ENCODE measurements at regions not wholly inside any gene's neighbourhood (a gene's known extent, or its start where the extent isn't known, plus 50 kb on each side); places are given as distances from the start of the nearest gene placed in this dataset.
A peak's percentile ranks its signal among the peaks of the same experiment; 100 is the strongest.
"Not testable (repeated sequence)": the region's sequence is repeated elsewhere in the genome, so short reads cannot be mapped to it uniquely, and the experiment has no call there.

DNA sequence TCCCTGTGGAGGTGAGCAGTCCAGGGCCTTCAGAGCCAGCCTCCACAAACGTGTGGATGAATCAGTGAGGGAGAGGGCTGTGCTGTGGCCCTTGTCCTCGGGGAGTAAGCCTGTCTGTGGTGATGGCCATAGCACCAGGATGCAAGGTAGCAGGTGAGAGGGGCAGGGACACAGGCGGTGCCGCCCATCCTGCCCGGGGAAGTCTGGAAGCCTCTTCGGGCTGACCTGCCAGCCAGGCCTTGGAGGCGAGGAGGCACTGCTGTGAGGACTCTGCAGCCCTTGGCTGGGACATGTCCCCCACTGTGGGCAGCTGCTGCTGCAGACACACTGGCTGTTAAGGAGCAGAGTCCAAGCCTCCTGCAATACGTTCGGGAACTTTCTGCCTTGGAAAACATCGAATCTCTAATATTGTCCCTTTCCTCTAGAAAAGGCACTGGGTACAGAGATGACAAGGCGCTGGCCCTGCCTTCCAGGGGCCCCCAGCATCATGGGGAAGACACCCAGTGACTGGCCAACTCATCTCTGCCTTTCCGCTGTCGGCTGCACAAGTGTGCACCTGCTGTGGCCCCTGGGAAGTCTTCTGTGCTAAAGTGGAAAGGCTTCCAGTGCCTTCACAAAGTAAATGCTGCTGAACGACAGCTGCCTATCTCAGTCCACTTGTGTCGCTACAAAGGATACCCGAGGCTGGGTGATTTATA lies 101.4 kb downstream of the ADRA2C start:
- peak; percentile 12 for DNase-seq

DNA sequence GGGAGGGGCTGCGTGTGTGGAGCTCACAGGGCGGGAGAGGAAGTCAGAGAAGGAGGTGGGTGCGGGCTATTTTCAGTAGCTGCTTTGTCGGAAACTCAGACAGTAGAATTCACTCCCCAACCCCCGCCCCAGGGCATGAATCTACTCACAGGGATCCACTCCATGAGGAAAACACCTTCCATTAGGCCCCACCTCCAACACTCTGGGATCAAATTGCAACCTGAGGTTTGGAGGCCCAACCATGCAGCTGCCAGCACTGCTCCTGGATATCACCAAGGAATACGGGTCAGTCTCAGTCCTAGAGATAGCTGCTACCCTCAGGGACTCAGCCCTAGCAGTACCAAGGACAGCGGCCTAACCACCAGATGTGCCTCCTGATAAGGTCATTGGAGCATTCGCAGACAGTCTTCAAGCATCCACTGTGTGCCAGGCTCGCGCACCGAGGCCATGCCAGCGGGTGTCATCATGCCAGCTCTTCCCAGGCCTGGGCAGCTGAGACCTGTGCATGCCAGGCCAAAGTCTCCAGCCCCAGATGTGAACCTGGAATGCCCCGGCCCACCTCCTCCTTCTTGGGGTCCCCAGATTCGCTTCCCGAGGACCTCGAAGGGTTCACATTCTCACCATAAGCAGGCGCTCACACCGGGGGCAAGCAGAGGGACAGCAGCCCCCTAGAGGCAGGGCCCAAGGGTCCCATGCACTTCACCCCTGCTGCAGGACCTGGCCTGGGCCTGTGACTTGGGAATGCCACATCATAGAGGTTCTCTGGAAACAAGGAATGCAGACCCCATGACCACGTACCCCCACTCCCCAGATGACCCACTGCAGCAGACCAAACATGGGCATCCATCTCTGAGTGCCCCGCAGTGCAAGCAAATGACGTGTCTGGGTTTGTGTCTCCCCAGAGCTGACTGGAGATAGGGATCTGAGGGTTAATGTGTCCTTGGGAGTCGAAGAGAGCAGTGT lies 102.3 kb downstream of the ADRA2C start:
- peak; percentile 7 for DNase-seq

DNA sequence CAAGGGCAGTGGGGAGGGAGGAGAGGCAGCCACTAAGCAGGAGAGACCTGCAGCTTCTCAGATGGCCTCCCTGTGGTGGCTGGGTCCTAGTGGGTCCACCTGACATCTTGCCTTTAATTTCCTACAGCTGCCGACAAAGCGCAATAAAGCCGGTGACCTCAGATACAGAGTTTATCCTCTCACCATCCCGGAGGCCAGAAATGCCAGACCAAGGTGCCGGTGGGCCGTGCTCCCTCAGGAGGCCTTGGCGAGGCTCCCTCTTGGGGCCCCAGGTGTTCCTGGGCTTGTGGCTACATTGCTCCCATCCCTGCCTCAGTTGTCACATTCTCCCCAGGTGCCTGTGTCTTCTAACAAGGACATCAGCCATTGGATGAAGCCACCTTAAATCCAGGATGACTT lies 103.0 kb downstream of the ADRA2C start:
- DNase-seq: peak; percentile 8

DNA sequence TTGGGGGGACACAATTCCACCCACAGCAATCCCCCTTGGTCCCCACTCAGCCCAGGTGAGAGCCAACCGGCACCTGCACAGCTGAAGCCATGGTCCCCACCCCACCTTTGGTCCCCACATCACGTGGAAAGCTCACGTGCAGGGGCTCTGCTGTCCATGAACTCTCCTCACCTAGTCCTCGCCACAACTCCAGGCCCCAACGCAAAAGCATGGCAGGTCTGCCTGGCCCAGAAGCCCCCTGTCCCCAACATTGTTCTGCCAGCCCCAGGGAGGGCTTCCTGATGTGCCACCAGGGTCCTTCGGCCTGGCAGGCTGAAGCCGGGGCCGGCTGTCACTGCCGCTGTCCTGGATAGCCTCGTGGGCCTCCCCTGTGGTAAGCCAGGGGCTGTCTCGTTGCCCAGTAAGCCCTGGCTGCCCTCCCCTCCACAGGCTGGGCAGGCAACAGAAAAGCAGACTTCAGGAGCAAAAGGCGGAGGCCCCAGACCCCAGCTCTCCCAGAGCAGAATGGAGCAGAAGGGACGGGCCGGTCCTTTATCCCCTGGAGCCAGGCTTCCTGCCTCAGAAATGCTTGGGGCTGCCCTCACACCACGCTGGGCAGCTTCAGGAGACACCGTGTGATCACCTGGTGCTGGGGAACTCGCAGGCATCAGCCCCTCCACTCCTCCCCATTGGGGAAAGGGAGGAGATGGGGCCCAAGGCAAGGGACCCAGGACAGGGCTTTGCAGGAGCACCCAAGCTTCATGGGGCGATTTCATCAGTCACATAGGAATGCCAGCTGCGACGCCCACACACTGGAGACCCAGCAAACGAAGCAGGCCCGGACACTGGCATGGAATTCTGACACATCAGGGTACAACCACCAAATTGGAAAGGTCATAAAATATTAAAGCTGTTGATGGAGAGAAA lies 103.7 kb downstream of the ADRA2C start:
- peak; percentile 14 for DNase-seq

DNA sequence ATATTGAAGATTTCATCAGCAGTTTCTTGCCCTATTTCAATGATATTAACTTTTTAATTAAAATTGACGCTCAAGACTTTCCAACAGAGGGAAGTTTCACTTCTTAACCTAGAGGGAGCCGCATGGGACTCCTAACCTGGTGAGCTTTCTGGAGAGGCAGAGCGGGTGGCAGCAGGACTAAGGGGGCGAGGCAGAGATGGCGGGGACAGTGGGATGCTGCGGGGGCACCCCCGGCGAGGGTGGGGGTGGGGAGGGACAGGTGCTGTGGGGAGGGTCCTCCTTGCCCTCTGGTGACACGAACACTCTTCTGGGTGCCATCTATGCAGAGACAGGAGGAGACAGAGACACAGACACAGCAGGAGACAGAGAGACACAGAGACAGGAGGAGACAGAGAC lies 104.4 kb downstream of the ADRA2C start:
- DNase-seq: no peak

DNA sequence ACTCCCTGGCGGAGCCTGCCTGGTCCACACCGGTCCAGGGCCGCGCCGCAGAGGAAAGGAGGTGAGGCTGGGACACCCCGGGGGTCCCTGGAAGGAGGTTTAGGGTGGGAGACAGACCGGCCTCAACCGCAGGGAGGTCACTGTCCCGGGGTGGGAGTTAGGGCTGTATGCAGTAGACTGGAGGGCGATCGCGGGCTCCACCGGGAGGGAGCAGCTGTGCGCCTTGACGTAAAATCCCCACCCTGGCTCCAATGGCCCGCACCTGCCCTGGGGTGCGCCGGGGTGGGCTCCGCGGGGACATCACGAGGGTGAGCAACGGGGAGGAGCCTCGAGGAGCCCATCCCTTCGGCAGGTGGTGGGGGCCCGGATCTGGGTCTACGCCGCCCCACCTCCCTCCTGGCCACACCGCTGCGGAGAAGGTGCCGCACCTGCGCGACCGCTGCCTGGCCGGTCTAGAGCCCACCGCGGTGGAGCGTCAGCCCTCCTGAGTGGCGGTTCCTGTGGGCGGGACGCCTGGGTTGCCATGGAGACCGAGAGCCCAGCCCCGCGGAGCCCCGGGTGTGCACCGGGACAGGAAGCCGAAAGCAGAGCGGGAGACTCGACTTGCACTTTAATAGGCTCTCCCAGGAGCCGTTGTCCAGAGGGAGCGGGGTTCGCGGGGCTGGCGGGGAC lies 105.1 kb downstream of the ADRA2C start:
- no peak for DNase-seq

DNA sequence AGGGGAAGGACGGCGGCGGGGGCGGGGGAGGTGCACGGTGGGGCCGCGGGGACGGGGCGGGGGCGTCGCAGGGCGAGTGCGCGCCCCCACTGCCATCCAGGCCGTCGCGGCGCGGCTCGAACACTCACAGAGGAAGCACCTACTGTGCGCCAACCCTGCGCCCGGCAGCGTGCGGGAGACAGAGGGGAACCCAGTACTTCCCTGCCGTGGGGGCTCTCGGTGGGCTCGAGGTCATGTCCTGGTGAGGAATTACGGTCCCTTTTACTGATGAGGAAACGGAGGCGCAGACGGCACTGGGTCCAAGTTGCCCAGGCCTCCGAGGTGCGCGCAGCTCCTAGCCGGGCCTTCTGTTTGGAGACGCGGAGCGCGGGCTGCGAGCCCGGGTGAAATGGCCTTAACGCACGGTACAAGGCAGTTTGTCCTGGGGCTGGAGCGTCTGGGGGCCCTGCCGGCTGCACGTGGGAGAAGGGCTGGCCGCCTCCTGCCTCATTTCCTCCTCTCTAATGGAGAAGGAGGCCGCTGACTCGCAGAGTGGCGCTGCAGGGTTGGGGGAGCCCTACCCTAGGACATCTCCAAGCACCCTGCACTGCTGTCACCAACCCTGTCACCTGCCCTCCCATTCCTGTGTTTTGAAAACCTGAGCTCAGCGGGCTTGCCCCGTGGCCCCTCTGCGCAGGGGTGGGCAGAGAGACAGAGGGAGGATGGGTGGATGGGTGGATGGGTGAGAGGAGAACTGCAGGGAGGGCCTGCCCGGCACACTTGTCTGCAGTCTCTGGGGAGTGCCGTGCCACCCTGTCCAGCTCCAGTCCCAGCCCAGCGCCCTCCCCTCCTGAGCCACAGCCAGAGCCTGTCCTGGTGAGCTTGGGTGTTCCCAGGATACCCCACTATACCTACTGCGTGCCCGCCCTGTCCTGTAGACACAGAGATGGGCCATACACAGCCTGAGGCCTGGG lies 106.0 kb downstream of the ADRA2C start:
- DNase-seq: no peak

DNA sequence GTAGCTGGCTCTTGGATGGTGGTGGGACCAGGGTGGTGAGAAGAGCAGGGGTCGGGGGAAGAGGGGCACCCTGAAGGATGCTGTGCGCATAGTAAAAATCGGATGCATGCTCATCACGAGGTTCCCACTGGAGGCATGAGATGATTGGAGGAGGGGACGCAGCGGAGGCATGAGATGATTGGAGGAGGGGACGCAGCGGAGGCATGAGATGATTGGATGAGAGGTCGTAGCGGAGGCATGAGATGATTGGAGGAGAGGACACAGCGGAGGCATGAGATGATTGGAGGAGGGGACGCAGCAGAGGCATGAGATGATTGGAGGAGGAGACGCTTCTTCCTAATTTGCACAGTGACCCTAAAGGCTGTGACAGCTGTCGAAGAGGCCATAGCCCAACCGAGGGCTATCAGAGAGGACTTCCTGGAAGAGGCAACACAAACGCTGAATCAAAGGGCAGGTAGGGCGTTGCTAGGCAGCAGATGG lies 106.7 kb downstream of the ADRA2C start:
- DNase-seq: no peak

DNA sequence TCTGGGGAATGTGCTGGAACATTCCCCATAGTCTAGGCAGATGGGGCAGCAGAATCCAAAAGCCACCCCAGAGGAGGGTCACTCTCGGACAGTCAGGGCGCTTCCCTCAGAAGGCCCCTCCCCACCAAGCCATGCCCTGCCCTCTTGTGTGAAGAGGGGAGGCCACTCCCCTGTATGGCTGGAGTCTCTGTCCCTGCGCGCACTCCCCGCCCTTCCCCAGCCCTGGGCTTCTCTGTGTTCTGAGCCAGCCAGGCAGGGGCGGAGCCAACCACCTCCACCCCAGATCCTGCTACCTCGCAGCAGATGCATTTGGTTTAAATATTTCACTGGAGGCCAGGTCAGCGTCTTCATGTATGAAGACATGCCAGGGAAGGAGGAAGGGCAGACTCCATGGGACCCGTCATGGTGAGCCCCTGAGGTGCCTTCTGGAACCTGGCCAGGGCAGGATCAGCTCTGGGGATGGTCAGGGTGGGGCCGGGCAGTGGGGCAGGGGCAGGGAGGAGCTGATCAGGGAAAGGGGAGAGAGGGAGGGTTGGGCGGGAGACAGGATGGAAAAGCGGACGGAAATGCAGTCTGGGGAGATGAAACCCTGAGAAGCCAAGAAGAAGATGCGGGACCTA lies 107.3 kb downstream of the ADRA2C start:
- DNase-seq: no peak

DNA sequence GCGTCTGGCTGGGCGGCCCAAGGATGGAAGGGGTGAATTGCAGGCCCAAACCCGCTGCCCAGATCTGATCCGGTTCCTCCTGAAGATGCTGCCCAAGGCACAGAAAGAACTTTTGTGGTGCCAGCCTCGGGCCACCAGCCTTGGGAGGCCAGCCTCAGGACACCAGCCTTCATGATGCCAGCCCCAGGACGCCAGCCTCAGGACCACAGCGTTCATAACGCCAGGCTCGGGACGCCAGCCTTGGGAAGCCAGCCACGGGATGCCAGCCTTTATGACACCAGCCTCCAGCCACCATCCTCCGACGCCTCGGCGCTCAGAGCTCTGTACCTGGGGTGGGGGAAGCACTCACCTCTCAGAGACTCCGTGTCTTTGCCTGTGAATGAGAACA lies 107.8 kb downstream of the ADRA2C start:
- DNase-seq: no peak

DNA sequence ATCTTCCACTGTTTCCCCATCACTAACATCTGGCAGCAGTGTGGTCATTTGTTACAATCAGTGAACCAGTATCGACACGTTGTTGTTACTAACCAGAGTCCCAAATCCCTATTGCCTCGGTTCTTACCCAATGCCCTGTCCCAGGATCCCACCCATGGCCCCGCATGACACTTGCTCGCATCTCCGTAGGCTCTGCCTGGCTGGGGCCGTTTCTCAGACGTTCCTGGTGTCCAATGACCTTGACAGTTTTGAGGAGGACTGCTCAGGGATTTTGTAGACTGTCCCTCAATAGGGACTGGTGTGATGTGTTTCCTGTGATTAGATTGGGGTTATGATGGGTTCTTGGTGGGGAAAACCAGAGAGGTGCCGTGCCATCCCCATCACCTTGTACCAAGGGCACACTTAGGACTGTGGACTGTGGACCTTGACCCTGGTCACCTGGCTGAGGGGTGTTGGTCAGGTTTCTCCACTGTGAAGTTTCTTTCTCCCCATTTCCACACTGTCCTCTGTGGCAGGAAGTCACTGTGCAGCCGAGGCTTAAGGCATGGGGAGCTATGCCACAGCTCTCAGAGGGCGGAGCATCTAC lies 108.4 kb downstream of the ADRA2C start:
- peak; percentile 12 for DNase-seq

DNA sequence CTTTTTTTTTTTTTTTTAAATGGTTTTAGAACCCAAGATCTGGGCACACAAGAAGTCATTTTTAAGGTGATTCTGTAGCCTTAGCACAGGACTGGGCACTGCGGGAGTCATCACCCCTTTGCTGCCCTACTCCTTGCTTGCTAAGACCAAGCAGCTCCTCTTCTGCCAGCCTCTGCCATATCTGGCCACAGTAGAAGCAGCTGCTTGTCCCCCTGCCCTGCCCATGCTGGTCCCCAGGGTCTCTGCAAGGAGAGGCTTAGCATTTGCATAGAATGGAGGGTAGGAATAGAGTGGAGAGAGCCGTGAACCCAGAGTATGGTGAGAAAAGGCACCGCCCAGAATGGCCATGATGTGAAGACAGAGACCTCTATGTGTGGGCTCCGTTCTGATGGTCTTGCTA lies 109.3 kb downstream of the ADRA2C start:
- no peak for DNase-seq

DNA sequence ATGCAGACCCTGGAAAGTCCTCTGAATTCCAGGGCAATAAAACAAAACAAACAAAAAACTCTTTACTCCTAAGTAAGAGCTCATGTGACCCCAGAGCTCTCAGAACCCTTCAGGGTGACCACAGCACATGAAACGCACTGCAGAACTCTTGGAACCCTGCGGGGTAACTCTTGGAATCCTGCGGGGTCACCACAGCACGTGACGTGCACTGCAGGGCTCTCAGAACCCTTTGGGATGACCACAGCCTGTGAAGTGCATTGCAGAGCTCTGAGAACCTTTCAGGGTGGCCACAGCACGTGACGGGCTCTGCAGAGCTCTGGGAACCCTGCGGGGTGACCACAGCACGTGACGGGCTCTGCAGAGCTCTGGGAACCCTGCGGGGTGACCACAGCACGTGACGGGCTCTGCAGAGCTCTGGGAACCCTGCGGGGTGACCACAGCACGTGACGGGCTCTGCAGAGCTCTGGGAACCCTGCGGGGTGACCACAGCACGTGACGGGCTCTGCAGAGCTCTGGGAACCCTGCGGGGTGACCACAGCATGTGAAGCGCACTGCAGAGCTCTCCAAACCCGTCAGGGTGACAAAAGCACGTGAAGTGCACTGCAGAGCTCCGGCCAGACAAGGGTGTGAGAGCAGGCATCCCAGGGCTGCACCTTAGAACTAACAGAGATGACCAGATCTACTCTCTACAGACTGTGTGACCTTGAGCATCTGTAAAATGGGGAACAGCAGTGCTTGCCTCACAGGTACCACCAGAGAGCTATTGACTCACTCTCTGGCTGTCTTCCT lies 110.1 kb downstream of the ADRA2C start:
- DNase-seq: not testable (repeated sequence)

DNA sequence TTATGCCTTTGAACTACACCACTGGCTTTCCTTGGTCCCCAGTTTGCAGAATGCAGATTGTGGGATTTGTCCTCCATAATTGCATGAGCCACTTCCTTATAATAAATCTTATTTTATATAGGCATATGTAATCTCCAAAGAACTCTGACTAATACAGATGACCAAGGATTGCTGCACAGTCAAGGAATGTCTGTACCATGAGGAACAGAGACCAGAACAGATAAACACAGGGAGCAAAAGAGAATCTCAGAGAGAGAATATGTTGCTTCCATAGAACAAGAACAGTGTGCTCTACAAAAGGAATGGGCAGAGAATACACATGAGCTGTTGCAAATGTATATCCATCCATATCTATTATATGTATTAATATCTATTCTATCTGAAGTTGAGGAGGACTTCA lies 111.1 kb downstream of the ADRA2C start:
- no peak for DNase-seq

DNA sequence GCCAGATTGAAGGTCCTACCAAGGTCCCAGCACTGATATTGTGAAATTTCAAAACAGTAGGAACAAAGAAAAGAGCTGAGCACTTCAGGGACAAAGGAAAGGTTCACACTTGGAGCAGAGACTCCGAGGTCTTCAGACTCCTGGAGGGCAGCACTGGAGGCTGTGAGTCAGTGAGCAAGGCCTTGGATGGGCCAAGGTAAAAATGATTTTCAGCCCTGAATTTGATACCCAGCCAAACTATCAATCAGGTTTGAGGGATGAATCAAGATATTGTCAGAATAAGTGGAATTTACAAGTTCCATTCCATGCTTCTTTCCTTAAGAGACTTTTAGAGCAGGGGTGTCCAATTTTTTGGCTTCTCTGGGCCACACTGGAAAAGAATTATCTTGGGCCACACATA lies 111.7 kb downstream of the ADRA2C start:
- DNase-seq: no peak

DNA sequence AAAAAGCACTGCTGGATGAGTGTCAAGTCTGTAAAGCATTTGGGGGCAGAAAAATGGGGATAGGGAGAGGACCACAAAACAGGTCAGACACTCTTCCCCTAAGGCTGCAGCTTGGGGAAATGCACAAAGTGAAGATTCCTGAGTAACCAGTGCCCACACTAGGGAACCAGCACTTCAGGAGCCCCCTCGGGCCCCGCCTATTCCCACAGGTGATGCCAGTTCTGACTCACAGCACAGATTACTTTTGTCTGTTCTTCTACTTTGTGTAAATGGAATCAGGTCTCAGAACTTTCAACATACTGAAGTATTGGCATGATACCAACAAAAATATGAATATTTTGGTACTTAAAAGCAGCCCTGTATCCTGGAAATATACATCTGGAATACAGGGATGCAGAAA lies 112.5 kb downstream of the ADRA2C start:
- DNase-seq: peak; percentile 13

DNA sequence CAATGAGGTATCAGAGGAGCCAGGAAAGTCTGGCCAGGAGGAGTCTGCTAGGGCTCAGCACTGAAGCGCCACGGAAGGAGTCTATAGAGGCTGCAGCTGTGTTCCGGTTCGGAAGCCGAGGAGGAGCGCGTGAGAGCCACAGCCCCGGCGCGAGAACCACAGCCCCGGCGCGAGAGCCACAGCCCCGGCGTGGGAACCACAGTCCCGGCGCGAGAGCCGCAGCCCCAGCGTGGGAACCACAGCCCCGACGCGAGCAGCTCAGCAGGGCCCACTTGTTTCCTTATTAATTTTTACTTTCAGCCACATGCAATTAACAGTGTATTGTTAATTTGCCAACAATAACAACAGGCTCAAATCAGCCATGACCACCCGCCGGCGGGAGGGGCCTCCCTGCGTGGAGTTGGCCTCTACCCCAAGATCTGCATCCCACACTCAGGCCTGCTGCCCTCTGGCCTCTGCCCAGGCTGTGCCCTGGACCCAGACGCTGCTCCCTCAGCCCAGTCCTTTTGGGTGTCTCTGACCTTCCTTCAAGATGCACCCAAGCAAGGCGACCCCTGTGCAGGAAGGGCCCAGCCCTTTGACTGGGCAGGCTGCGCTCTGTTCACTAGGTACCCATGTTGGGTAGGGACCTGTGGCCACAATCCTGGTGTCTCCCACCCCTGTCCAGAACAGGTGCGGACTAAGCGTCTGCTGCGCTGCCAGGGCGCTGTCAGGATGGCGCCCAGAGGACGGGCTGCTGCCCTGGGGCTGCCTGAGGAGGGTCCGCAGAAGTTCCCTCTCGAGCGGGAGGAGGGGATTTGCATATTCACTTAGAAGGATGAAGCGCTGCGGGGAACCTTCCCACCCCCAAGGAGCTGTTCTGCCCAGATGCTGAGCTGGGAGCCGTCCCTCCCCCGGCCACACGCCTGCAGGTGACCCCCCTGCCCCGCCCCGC lies 113.8 kb downstream of the ADRA2C start:
- peak; percentile 47 for DNase-seq

DNA sequence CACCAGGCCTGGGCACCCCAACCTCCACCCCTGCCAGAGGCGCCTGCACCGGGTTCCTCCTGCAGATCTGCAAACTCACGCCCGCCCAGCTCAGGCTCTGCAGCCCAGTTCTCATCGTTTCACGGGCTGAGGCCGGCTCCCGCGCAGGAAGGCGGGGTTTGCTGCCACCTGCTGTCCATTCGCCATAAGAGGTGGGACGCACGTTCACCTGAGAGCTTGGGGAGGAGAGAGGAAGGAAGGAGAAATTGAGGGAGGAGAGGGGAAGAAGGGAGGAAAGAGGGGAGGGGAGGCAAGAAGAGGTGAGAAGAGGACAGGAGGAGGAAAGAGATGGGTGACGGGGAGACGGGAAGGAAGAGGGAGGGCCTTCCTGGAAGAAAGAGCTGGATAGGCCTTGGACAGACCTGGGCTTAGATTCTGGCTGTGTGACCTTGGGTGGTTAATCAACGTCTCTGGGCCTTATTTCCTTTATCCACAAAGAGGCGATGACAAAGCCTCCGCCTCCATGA lies 114.5 kb downstream of the ADRA2C start:
- peak; percentile 59 for DNase-seq

Measured in CD4-positive, alpha-beta T cell treated with Interleukin-15 for 1 hour (primary cell).